Astrocyte (in vitro differentiated cells and primary cell): ENCODE measurements at regions not wholly inside any gene's neighbourhood (a gene's known extent, or its start where the extent isn't known, plus 50 kb on each side); places are given as distances from the start of the nearest gene placed in this dataset.
"Not testable (repeated sequence)": the region's sequence is repeated elsewhere in the genome, so short reads cannot be mapped to it uniquely, and the experiment has no call there.

Source experiments
- EZH2 ChIP-seq: IDR thresholded peaks from 2 replicates; pipeline ENCODE4 v1.6.1; 2012; ENCODE audit warnings: mild to moderate bottlenecking, low read length, inconsistent platforms; ENCODE audit not compliant: insufficient read depth
- TF ChIP-seq, protein P1 (sequence below): IDR thresholded peaks from 2 replicates; pipeline ENCODE4 v1.5.1; 2011; ENCODE audit warnings: low read depth, mild to moderate bottlenecking, inconsistent platforms, low read length, moderate library complexity; ENCODE audit not compliant: insufficient read depth

DNA sequence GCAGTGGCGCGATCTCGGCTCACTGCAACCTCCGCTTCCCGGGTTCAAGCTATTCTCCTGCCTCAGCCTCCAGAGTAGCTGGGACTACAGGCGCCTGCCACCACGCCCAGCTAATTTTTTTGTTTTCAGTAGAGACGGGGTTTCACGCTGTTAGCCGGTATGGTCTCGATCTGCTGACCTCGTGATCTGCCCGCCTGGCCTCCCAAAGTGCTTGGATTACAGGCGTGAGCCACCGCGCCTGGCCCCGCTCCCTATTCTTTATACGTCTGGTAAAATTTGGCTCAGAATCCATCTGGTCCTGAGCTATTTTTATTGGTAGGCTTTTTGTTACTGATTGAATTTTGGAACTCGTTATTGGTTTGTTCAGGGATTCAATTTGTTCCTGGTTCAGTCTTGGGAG, 336.7 kb downstream of the AEBP2 start:
- TF ChIP-seq, protein P1, sequence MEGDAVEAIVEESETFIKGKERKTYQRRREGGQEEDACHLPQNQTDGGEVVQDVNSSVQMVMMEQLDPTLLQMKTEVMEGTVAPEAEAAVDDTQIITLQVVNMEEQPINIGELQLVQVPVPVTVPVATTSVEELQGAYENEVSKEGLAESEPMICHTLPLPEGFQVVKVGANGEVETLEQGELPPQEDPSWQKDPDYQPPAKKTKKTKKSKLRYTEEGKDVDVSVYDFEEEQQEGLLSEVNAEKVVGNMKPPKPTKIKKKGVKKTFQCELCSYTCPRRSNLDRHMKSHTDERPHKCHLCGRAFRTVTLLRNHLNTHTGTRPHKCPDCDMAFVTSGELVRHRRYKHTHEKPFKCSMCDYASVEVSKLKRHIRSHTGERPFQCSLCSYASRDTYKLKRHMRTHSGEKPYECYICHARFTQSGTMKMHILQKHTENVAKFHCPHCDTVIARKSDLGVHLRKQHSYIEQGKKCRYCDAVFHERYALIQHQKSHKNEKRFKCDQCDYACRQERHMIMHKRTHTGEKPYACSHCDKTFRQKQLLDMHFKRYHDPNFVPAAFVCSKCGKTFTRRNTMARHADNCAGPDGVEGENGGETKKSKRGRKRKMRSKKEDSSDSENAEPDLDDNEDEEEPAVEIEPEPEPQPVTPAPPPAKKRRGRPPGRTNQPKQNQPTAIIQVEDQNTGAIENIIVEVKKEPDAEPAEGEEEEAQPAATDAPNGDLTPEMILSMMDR: not testable (repeated sequence)
- not testable (repeated sequence) for TF ChIP-seq EZH2
